HG02678 (cell line): ENCODE measurements at regions not wholly inside any gene's neighbourhood (a gene's known extent, or its start where the extent isn't known, plus 50 kb on each side); places are given as distances from the start of the nearest gene placed in this dataset.
"Not testable (repeated sequence)": the region's sequence is repeated elsewhere in the genome, so short reads cannot be mapped to it uniquely, and the experiment has no call there.

ENCODE experiments used
- ATAC-seq: cut with Tn5 transposase; IDR thresholded peaks from one replicate; pipeline ENCODE4 v1.9.1; 2021; ENCODE audit warnings: mild to moderate bottlenecking, moderate library complexity; ENCODE audit not compliant: unreplicated experiment

DNA sequence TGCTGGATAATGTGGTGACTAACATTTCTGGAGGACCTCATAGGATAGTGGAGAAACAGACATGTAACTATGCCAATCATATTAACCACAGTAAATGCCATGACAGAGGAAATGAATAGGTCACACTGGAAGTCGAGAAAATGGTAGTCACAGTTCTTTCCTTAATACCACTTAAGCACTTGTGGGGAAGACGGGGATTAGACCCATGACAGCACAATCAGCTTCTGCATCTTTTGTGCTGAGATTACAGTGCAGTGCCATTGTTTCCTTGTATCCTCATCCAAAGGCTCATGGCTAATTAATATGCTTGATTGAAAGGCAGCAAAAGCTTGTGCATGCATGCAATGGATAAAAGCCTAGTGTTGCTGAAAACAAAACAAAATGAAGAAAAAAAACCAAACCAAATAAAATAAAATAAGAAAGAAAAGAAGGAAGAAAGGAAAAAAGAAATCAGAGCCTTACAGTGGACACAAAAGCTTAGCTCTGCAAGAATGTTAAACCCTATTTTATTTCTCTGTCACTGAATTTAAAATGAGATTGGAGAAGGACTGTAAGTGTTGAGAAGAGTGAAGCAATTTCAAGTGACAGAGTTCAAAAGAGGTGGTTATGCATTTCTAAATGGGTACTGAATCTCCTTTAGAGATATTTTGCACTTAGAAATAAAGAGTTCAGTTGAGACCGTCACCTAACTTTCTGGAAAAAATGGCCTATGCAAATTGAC, 1011.9 kb downstream of the CDH8 start:
- ATAC-seq = no peak

DNA sequence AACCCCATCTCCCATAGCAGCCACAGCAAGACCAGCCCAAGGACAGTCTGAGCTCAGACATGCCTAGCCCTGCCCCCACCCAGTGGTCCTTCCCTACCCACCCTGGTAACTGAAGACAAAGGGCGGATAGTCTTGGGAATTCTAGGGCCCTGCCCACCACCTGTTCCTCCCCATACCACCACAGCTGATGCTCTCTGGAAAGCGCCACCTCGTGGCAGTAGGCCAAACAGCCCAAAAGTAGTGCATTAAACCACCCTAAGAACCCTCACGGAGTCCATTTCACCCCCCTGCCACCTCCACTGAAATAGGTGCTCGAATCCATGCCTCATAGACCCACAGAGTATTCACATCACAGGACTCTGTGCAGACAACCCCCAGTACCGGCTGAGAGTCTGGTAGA, 1021.4 kb downstream of the CDH8 start:
- ATAC-seq = no peak

DNA sequence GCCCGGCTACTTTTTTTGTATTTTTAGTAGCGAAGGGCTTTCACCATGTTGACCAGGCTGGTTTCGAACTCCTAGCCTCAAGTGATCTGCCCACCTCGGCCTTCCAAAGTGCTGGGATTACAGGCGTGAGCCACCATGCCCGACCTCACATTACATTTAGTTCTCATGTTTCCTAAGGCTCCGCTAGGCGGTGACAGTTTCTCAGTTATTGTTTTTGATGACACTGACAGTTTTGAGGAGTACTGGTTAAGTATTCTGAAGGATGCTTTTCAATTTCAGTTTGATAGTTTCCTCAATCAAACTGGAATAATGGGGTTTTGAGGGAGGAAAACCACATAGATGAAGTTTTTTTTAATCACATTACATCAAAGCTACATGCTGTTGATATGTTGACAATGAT, 1028.5 kb downstream of the CDH8 start:
- no peak for ATAC-seq

DNA sequence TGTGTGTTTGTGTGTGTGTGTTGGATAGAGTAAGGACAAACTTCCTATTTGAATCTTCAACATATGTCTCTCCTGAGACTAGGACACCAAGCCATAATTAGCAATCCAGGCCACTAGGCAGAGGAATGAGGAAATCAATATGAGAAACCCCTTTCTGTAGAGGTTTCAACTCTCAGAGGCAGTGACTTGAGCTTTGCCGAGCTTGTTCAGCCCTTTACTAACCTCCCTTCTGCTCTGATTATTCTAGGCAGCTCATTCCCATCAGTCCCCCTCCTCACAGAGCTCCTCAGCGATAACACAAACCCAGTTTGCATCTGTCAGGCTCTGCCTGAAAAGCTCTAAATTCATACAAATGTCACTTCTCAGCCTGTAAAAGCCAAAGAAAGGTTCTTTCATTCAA, 1030.3 kb downstream of the CDH8 start:
- ATAC-seq = no peak

DNA sequence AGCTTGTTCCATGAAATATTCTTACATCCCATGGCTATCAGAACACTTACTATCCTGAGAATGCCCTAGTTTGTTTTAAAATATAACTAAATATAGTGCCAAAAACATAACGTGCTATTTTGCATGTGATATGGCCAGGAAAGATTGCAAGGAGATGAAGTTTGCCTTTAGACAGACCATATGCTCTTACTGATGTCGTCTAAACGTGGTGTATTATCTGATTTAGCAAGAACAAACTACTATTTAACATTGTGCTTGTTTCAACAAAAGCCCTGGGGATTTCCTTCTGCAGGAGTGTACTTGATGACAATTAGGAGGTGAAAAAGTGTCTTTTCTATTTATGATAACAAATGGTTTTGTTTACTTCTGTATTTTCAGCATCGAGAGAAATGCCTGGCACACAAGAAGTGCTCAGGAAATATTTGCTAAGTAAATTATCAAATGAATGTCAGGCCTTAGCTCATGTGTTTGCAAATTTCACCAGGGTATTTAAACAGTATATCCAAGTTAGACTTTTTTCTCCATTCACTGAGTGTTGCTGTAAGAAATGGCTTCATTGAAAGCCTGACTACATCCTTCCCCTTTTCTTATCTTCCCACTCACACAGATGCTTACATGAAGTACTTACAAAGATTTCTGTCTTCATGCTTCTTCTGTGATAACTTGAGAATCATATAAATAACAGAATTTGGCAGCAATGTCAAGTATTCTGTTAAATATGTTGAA, 1033.6 kb downstream of the CDH8 start:
- ATAC-seq = no peak

DNA sequence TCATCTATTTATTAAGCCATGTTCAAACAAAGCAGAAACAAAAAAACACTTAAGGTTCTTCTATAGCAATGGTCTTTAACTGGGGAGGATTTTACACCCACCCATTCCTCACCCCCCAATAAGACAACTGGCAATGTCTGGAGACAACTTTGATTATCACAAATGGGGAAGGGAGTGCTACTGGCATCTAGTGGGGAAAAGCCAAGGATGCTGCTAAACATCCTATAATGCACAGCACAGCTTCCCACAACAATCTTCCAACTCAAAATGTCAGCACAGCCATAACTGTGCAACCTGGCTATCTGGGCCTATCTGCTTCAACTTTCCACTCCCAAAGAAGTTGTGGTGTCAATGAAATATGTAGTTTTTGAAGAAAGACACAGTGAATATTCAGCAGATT, 1044.4 kb downstream of the CDH8 start:
- ATAC-seq = no peak

DNA sequence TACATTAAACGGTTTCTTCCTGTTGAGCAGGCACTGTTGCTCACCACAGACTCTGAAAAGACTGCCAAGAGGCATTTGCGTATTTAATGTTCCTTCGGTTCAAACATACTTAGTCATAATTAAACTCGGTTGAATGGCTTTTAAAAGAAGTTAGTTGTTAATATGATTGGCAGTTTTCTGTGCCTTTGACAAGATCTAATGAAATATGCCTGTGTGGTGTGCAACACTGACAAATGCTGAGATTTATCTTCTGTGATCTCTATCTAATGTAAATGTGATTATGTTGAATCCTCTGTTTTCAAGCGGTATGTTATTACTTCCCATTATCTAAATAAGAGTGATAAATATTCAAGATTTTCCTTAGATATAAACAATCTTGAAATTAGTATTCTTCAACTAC, 1046.6 kb downstream of the CDH8 start:
- no peak for ATAC-seq

DNA sequence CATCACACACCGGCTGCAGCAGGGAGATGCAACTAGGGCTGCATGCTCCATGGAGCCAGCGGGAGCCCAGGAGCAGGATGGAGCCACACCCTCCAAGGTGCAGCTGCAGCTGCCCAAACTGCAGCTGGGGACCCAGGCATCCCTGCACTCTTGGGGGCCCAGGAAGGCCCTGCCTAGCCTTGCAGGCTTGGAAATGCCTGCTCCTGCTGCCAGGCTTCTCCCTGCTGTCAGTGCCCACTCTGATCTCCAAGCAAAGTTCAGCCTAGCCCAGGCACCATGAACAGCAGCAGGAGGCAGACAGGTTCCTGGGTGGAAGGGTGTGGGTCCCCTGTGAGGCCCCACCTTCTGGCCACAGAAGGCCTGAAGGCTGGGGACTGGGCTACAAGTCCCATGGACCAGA, 1057.1 kb downstream of the CDH8 start:
- no peak for ATAC-seq

DNA sequence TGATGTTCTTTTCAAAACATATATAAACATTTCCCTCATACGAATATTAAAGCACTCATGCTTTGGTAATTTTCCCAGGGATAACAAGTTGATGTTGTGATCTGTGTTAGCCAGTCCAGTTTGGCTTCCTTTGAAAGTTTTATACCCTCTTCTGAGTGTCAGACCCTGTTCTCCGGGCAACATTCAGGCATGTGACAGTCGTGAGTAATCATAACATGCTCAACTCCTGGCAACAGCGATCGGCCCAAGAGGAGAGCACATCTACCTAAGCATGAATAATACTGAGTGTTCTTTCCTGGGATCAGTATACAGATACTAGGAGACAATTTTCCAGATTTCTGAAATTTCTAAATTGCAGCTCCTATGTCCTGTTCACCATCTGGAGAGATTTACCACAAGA, 1086.4 kb downstream of the CDH8 start:
- no peak for ATAC-seq

DNA sequence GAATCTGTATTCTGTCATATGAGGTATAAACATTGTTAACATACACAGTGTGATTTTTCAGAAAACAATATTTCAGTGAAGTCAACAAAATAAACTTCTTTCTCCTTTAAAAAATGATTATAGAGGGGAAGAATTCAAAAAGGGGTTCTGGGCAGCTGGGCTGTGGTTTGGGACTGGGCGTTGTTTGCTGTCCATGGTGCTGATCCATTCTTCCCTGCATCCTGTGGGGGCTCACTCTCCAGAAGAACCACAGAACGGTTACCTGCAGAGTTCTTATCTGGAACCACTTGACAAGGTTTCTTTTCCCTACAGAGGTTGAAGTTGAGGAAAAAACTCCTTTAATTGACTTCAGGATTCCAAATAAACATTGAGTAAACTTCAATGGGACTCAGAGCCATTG, 1091.0 kb downstream of the CDH8 start:
- ATAC-seq = no peak

DNA sequence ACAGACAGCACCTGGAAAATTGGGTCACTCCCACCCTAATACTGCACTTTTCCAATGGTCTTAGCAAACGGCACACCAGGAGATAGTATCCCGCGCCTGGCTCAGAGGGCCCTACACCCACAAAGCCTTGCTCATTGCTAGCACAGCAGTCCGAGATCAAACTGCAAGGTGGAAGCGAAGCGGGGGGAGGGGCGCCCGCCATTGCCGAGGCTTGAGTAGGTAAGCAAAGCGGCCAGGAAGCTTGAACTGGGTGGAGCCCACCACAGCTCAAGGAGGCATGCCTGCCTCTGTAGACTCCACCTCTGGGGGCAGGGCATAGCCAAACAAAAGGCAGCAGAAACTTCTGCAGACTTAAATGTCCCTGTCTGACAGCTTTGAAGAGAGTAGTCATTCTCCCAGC, 1100.0 kb downstream of the CDH8 start:
- ATAC-seq = not testable (repeated sequence)

DNA sequence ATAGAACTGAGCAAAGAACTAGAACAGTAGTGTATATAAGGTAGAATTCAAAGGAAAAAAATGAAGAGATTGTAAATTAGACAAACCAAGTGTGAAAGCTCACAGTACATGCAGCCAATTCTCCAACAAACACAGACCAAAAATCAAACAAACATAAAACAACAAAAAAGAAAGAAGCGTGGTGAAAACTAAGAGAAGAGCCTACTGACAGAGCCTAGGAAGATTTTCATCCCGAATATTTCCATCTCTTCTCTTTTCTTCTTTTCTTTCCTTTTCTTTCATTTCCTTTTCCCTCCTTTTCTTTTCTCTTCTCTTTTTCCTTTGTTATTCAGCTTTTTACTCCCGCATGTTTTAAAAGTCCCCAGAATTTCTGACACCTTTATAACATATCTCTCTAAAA, 1103.6 kb downstream of the CDH8 start:
- ATAC-seq = no peak

DNA sequence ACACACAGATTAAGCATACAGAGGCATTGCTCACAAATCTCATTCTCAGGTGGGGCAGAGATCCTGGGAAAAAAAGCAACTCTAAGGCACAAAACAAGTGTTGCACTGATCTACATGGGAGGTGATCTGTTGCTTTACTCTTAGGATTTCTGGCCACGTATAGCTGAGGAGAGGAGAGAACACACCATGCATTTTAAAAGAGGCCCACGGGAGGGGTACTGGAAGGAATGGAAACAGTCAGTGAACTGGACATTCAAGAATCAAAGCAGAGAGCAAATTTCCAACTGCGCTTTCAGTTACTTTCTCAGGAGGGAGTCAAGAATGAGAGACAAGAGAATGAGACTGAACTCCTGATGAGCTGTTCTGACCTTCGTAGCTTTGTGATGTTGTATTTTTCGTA, 1105.9 kb downstream of the CDH8 start:
- no peak for ATAC-seq

DNA sequence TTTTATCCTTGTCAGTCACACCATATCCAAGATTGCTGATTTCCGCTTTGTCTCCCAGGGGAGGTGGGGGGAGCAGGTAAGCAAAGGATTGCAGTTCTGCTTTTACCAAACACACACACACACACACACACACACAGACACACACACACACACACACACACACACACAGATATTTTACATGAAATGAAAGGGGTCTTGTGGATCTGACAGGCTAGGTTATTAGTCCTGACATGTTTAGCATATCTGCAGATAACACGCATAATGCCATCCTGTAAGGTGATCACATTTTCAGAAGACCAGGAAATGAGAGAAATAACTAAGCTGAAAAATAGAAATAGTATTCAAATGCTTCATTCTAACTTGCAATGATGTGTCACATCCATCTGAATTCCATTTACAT, 1113.3 kb downstream of the CDH8 start:
- ATAC-seq = no peak

DNA sequence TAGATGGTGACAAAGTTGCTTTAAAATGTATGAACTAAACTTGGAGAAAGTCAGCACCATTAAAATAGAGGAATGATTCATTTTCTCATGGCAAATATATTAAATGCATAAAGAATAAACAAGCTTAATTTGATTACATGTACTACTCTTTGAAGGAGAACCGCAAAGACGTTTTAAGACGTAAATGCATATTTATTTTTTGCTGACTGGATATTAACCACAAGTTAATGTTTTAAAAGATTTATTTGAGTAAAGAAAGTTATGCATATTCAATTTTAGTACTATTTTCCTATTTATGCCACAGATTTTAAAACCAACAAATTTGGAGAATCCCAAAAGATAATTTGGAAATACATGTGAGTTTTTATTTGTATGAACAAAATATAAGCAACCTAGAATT, 1121.9 kb downstream of the CDH8 start:
- ATAC-seq = no peak

DNA sequence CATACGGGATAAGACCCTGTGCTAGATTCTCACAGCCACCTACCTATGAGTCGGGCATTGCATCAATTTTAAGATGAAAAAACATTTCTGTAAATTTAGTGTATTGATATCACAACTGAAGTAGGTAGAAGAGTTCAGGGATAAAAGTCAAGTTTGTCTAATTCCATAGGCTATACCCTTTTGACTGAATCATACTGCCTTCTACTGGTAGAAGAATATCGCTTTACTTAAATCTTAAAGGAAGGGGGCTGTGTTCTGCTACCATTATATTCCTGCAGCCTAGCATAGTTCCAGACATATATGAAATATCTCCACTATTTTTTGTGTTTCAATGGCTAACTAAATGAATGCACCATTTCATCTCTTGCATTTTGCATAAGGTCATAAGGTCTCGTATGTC, 1128.6 kb downstream of the CDH8 start:
- no peak for ATAC-seq

DNA sequence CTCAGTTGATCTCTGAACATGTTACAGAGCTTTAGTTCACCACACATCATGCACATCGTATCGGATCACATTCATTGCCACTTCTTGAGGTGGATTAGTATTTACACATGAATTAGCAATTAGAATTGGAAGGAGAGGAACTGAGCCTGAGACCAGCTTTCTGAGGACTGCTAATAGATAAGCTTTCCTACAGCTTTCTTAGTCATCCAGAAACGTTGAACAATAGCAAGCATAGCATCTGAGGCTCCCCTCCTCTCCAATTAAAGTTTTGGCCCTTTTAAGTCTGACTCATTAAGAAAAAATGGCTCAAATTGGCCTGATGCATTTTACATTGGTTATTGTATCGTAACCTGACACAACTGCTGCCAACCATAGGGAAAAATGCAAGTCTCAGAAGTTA, 1130.4 kb downstream of the CDH8 start:
- ATAC-seq = no peak

DNA sequence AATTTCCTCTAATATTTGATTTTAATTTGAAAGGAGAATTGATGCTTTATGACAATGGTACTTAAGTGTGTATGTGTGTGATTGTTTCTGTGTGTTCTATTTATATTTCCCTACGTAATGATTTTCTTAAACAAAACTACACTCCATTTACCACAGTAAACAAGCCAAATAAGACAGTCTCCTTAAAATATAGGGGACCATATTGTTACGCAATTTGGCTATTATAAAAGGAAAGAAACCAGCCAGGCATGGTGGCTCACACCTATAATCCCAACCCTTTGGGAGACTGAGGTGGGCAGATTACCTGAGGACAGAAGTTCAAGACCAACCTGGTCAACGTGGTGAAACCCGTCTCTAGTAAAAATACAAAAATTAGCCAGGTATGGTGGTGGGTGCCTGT, 1134.1 kb downstream of the CDH8 start:
- ATAC-seq = no peak

DNA sequence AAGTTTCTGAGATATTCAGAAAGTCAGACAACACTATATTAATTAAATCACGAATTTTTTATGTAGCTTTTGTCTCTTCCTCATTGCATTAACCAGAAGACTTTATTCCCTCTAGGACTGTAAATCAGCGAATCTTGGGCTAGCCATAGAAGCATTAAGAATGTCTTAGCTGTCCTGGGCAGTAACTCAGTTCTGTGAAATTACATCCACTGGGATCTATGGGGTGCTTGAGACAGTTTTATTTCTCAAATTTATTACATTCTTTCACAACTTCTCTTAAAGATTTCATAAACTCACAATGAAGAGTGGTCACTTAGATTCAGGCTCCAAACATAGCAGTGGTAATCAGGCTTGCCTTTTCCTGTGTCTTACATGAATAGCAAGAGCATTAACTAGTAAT, 1153.4 kb downstream of the CDH8 start:
- ATAC-seq = no peak

DNA sequence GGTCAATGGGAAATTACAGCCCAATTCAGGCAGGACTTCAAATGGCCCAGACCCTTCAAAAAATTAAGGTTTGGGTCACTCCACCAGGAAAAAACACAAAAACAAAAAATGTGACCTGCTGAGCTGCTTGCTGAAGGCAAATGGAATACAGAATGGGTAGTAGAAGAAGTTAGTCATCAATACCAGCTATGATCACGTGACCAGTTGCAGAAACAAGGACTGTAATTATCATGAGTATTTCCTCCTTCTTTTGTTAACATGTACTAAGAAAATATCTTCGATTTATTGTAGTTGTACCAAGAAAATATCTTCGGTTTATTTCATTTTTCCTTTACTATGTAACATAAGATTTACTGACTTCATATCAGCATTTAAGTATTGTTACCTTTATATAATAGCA, 1183.6 kb downstream of the CDH8 start:
- ATAC-seq = no peak

DNA sequence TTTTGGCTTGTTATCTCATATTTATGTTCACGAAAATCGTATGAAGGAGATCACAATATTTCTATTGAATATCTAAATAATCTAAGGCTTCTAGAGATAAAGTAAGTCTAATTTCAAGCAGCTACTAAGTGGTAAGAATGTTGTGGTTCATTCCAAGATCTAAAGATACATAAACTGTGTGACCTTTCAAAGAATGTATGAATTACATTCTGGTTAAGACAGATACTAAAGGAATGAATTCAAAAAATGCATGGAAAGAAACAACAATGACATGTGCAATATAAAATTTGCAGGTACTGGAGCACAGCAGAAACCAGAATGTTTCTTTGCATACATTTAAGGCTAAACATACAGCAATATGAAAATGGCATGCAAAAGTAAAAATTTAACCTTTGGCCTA, 1214.6 kb downstream of the CDH8 start:
- no peak for ATAC-seq

DNA sequence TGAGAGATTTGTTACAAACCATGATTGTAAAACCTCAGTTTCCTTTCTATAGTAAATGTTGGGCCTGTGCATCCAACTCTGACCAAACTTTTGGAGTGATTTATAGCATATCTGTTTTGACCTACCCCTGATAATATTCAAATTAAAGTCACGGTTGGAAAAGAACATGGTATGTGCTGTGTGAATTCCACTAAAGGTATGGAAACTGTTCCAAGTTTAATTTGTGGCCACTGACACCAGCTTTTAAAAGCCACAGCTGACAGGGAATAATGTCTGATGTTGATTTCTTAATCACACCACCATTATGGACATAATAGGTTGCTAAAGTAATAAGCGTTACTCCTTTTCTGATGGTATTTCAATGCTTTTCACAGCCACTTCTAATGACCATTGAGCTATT, 1215.9 kb downstream of the CDH8 start:
- ATAC-seq = no peak

DNA sequence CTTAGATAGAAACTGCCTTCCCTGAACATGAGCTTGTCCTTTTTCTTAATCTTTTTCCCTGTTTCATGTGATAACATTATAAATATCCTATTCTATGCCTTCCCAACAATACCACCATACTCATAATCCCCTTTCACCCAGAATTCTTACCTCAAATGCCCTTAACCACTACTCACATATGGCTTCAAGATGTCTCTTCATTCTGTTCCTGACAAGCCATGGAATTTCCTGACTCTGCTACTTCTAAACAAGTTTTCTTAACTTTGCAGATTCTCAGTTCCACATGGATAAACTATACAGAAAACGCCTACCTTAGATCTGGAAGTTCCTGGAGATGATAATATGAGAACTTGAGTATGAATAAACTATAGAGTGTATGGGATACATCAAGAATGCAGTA, 1217.8 kb downstream of the CDH8 start:
- no peak for ATAC-seq
